ENCODE measurements at regions not wholly inside any gene's neighbourhood (a gene's known extent, or its start where the extent isn't known, plus 50 kb on each side); places are given as distances from the start of the nearest gene placed in this dataset.

- TF ChIP-seq CTCF (IDR thresholded peaks at IDR 0.05) (no peak), POLR2A (IDR thresholded peaks at IDR 0.05) (no peak)
Measured at GRCh38 chr6:149261364-149262040, 56.0 kb upstream of the TAB2 start.
